ENCODE measurements at regions not wholly inside any gene's neighbourhood (a gene's known extent, or its start where the extent isn't known, plus 50 kb on each side); places are given as distances from the start of the nearest gene placed in this dataset.

DNA sequence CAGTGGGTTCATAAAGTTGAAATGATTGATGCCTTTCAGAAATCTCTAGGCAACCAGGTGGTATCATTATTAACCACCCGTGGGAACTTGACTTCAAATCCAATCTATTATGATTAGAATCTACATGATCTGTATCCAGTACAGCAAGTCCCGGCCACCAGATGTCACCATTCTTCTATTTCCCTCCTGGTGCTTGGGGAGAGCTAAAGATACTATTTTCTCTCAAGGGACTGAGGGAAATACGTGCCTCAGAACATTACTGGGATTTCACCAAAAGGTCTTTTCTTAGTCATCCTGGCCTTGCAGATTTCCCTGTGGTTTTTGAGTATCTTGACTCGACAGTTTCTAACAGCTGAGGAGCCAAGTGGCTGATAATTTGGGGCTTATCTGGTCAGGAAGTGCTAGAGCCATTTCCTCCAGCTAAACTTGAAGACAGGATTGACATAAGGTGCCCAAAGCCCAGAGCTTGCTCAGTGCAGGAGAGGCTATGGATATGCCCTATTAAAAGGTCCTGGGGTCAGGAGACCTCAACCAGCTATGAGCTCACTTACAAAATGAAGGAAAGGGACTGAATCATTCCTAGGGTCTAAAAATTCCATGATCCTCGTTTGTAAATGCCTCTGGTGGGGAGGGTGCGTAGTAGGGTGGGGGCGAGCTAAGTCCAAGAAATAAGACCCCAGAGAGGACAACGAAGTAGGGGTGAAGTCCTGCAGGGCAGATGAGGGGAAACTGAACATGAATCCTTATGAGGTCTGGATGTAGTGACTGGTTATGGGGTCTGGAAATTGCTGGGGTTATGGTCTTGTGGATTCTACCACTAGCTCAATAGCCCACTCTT is 135.4 kb upstream of the MGAT5 start (continued):
- TF ChIP-seq REST (IDR thresholded peaks at IDR 0.05; ENCODE audit: borderline replicate concordance), result peak; percentile 96
- TF ChIP-seq REST (CRISPR knock-in tag; IDR thresholded peaks at IDR 0.05; ENCODE audit: low read depth), result no peak
- peak; percentile 50 for TF ChIP-seq TAF1 (IDR thresholded peaks at IDR 0.05; ENCODE audit: control insufficient read depth, extremely low read depth, insufficient read depth, low read length, severe bottlenecking)
- TF ChIP-seq, protein P1, sequence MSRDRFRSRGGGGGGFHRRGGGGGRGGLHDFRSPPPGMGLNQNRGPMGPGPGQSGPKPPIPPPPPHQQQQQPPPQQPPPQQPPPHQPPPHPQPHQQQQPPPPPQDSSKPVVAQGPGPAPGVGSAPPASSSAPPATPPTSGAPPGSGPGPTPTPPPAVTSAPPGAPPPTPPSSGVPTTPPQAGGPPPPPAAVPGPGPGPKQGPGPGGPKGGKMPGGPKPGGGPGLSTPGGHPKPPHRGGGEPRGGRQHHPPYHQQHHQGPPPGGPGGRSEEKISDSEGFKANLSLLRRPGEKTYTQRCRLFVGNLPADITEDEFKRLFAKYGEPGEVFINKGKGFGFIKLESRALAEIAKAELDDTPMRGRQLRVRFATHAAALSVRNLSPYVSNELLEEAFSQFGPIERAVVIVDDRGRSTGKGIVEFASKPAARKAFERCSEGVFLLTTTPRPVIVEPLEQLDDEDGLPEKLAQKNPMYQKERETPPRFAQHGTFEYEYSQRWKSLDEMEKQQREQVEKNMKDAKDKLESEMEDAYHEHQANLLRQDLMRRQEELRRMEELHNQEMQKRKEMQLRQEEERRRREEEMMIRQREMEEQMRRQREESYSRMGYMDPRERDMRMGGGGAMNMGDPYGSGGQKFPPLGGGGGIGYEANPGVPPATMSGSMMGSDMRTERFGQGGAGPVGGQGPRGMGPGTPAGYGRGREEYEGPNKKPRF (IDR thresholded peaks at IDR 0.05; ENCODE audit: low read depth, low read length), result no peak
- TF ChIP-seq EP300 (IDR thresholded peaks at IDR 0.05; ENCODE audit: low read length), result peak; percentile 99
- TF ChIP-seq ATF7 (IDR thresholded peaks at IDR 0.05), result peak; percentile 87
- no peak for TF ChIP-seq USF1 (CRISPR knock-in tag; IDR thresholded peaks at IDR 0.05)
- TF ChIP-seq KDM1A (IDR thresholded peaks at IDR 0.05), result peak; percentile 99 to 100
- peak; percentile 76 to 90; a peak in 3 of 4 replicates for TF ChIP-seq TEAD1 (CRISPR knock-in tag; IDR thresholded peaks at IDR 0.05)
- TF ChIP-seq MEIS2 (IDR thresholded peaks at IDR 0.05; ENCODE audit: partially characterized antibody), result peak; percentile 88
- peak; percentile 95 for TF ChIP-seq ETV5 (CRISPR knock-in tag; IDR thresholded peaks at IDR 0.05; ENCODE audit: low read depth)
- peak in 1 of 2 experiments; percentile 82; a peak in 1 of 3 replicates for TF ChIP-seq CBX3 (IDR thresholded peaks at IDR 0.05; ENCODE audit: borderline replicate concordance in 1 of 2, low read length in 2 of 2)
- TF ChIP-seq ARID1B (IDR thresholded peaks at IDR 0.05), result peak; percentile 98
